Neuron (in vitro differentiated cells): ENCODE measurements at regions not wholly inside any gene's neighbourhood (a gene's known extent, or its start where the extent isn't known, plus 50 kb on each side); places are given as distances from the start of the nearest gene placed in this dataset.

Experiments
- H2AFZ ChIP-seq: one replicate; pipeline ENCODE4 v1.6.1; 2013; ENCODE audit warnings: low read depth, mild to moderate bottlenecking, inconsistent platforms, low read length, moderate library complexity
- H3K27me3 ChIP-seq: one replicate; pipeline ENCODE4 v1.6.1; 2013; ENCODE audit warnings: low read length; ENCODE audit not compliant: insufficient read depth
- H3K36me3 ChIP-seq: one replicate; pipeline ENCODE4 v1.6.1; 2013; ENCODE audit warnings: low read length; ENCODE audit not compliant: insufficient read depth
- H3K4me1 ChIP-seq: one replicate; pipeline ENCODE4 v1.6.1; 2013; ENCODE audit warnings: low read length; ENCODE audit not compliant: insufficient read depth
- H3K4me3 ChIP-seq: 2 replicates; pipeline ENCODE4 v1.5.1; 2013; ENCODE audit warnings: mild to moderate bottlenecking, low read length, moderate library complexity
- H3K9me3 ChIP-seq: one replicate; pipeline ENCODE4 v1.6.1; 2013; ENCODE audit warnings: low read length

GRCh38 chr2:226680719-226681118, 118.9 kb downstream of the IRS1 start:
- Histone ChIP-seq H3K9me3 (no peaks in the 10 kb centered on the region), H3K27me3 (no peaks in the 10 kb centered on the region), H3K36me3 (no peaks in the 10 kb centered on the region), H3K4me1 (no peaks in the 10 kb centered on the region), H3K4me3 (no peak overlapping the region), H2AFZ (no peak overlapping the region)

GRCh38 chr2:226679389-226680065, 120.1 kb downstream of the IRS1 start:
- Histone ChIP-seq H2AFZ (no peak overlapping the region), H3K4me3 (no peak overlapping the region)

GRCh38 chr2:226678422-226678821, 121.2 kb downstream of the IRS1 start:
- no peaks in the 10 kb centered on the region for H3K4me1 ChIP-seq
- H3K9me3 ChIP-seq = no peaks in the 10 kb centered on the region
- no peak overlapping the region for H3K4me3 ChIP-seq
- no peaks in the 10 kb centered on the region for H3K27me3 ChIP-seq
- no peak overlapping the region for H2AFZ ChIP-seq
- no peaks in the 10 kb centered on the region for H3K36me3 ChIP-seq

More at GRCh38 chr2:226679389-226680065, 120.1 kb downstream of the IRS1 start:
- H3K9me3 ChIP-seq = no peaks in the 10 kb centered on the region
- H3K27me3 ChIP-seq = no peaks in the 10 kb centered on the region
- no peaks in the 10 kb centered on the region for H3K36me3 ChIP-seq
- no peaks in the 10 kb centered on the region for H3K4me1 ChIP-seq

- Histone ChIP-seq H3K4me1 (no peaks in the 10 kb centered on the region), H3K4me3 (no peak overlapping the region), H3K9me3 (no peaks in the 10 kb centered on the region), H3K36me3 (no peaks in the 10 kb centered on the region), H2AFZ (no peak overlapping the region), H3K27me3 (no peaks in the 10 kb centered on the region)
Measured at GRCh38 chr2:226677080-226677479, 122.5 kb downstream of the IRS1 start.

GRCh38 chr2:226676618-226677017, 123.0 kb downstream of the IRS1 start:
- Histone ChIP-seq H3K4me3 (no peak overlapping the region), H3K4me1 (no peaks in the 10 kb centered on the region), H3K27me3 (no peaks in the 10 kb centered on the region), H3K9me3 (no peaks in the 10 kb centered on the region), H3K36me3 (no peaks in the 10 kb centered on the region), H2AFZ (no peak overlapping the region)

- Histone ChIP-seq H2AFZ (no peak overlapping the region), H3K4me1 (peaks cover 9% of the 10 kb centered on the region), H3K27me3 (no peaks in the 10 kb centered on the region), H3K4me3 (no peak overlapping the region), H3K9me3 (no peaks in the 10 kb centered on the region), H3K36me3 (no peaks in the 10 kb centered on the region)
Measured at GRCh38 chr2:226674123-226674522, 125.5 kb downstream of the IRS1 start.

GRCh38 chr2:226673314-226673723, 126.3 kb downstream of the IRS1 start:
- Histone ChIP-seq H3K4me1 (peaks cover 9% of the 10 kb centered on the region), H3K27me3 (no peaks in the 10 kb centered on the region), H3K4me3 (no peak overlapping the region), H3K9me3 (no peaks in the 10 kb centered on the region), H2AFZ (no peak overlapping the region), H3K36me3 (no peaks in the 10 kb centered on the region)

- no peaks in the 10 kb centered on the region for H3K9me3 ChIP-seq
- H3K4me3 ChIP-seq = no peak overlapping the region
- no peaks in the 10 kb centered on the region for H3K36me3 ChIP-seq
- peaks cover 9% of the 10 kb centered on the region for H3K4me1 ChIP-seq
- H2AFZ ChIP-seq = peak overlapping the region; percentile 79
- H3K27me3 ChIP-seq = no peaks in the 10 kb centered on the region
Measured at GRCh38 chr2:226671141-226671676, 128.4 kb downstream of the IRS1 start.

- Histone ChIP-seq H2AFZ (no peak overlapping the region), H3K4me3 (no peak overlapping the region), H3K27me3 (no peaks in the 10 kb centered on the region), H3K36me3 (no peaks in the 10 kb centered on the region), H3K4me1 (peaks cover 9% of the 10 kb centered on the region), H3K9me3 (no peaks in the 10 kb centered on the region)
Measured at GRCh38 chr2:226669905-226670304, 129.7 kb downstream of the IRS1 start.

- H3K36me3 ChIP-seq = no peaks in the 10 kb centered on the region
- H3K4me3 ChIP-seq = no peak overlapping the region
- peaks cover 9% of the 10 kb centered on the region for H3K4me1 ChIP-seq
- H2AFZ ChIP-seq = no peak overlapping the region
- no peaks in the 10 kb centered on the region for H3K9me3 ChIP-seq
- no peaks in the 10 kb centered on the region for H3K27me3 ChIP-seq
Measured at GRCh38 chr2:226669249-226669648, 130.4 kb downstream of the IRS1 start.

GRCh38 chr2:226667736-226668135, 131.9 kb downstream of the IRS1 start:
- H2AFZ ChIP-seq = no peak overlapping the region
- H3K36me3 ChIP-seq = no peaks in the 10 kb centered on the region
- H3K4me1 ChIP-seq = peaks cover 9% of the 10 kb centered on the region
- peaks cover 2% of the 10 kb centered on the region for H3K9me3 ChIP-seq
- no peak overlapping the region for H3K4me3 ChIP-seq
- no peaks in the 10 kb centered on the region for H3K27me3 ChIP-seq

GRCh38 chr2:226665306-226665831, 134.3 kb downstream of the IRS1 start:
- Histone ChIP-seq H3K9me3 (peaks cover 2% of the 10 kb centered on the region), H3K4me3 (no peak overlapping the region), H2AFZ (no peak overlapping the region), H3K4me1 (no peaks in the 10 kb centered on the region), H3K27me3 (no peaks in the 10 kb centered on the region), H3K36me3 (no peaks in the 10 kb centered on the region)

GRCh38 chr2:226664661-226665060, 135.0 kb downstream of the IRS1 start:
- Histone ChIP-seq H3K4me3 (no peak overlapping the region), H3K36me3 (no peaks in the 10 kb centered on the region), H3K9me3 (peaks cover 2% of the 10 kb centered on the region), H3K27me3 (no peaks in the 10 kb centered on the region), H3K4me1 (no peaks in the 10 kb centered on the region), H2AFZ (no peak overlapping the region)
